ENCODE measurements at regions not wholly inside any gene's neighbourhood (a gene's known extent, or its start where the extent isn't known, plus 50 kb on each side); places are given as distances from the start of the nearest gene placed in this dataset.

GRCh38 chr17:33769066-33769465, 476.0 kb upstream of the ASIC2 start:
- intact Hi-C loops (cut with DNase I) = no loop called here
- DNase-seq (no peak), ATAC-seq (no peak)
- Histone ChIP-seq H3K4me3 (no peak overlapping the region), H3K4me1 (no peaks in the 10 kb centered on the region), H3K36me3 (no peaks in the 10 kb centered on the region), H3K27ac (no peak overlapping the region), H3K27me3 (no peaks in the 10 kb centered on the region), H3K9me3 (no peaks in the 10 kb centered on the region)
- TF ChIP-seq CTCF (IDR thresholded peaks at IDR 0.05) = no peak

- no peaks in the 10 kb centered on the region for H3K4me1 ChIP-seq
- intact Hi-C loops (cut with DNase I) = no loop called here
- H3K27me3 ChIP-seq = peaks cover 0 to 11% of the 10 kb centered on the region in 2 donors
- no peak for DNase-seq
- TF ChIP-seq CTCF (IDR thresholded peaks at IDR 0.05) = no peak
- no peak overlapping the region for H3K4me3 ChIP-seq
- ATAC-seq = no peak
- H3K9me3 ChIP-seq = no peaks in the 10 kb centered on the region
- H3K36me3 ChIP-seq = no peaks in the 10 kb centered on the region
- H3K27ac ChIP-seq = no peak overlapping the region
Measured at GRCh38 chr17:33776304-33776703, 478.8 kb upstream of the CCL2 start.

GRCh38 chr17:33776903-33777302, 478.2 kb upstream of the CCL2 start:
- H3K4me1 ChIP-seq = no peaks in the 10 kb centered on the region
- H3K36me3 ChIP-seq = no peaks in the 10 kb centered on the region
- ATAC-seq (no peak), DNase-seq (no peak)
- H3K27me3 ChIP-seq = peaks cover 0 to 11% of the 10 kb centered on the region in 2 donors
- H3K4me3 ChIP-seq = no peak overlapping the region
- no peak for TF ChIP-seq CTCF (IDR thresholded peaks at IDR 0.05)
- no peak overlapping the region for H3K27ac ChIP-seq
- no peaks in the 10 kb centered on the region for H3K9me3 ChIP-seq
- intact Hi-C loops (cut with DNase I) = no loop called here

- TF ChIP-seq CTCF (IDR thresholded peaks at IDR 0.05) = no peak
- DNase-seq (no peak), ATAC-seq (no peak)
- intact Hi-C loops (cut with DNase I) = no loop called here
- H3K4me3 ChIP-seq = no peak overlapping the region
- no peak overlapping the region for H3K27ac ChIP-seq
- H3K4me1 ChIP-seq = no peaks in the 10 kb centered on the region
- H3K9me3 ChIP-seq = no peaks in the 10 kb centered on the region
- H3K36me3 ChIP-seq = no peaks in the 10 kb centered on the region
- peaks cover 0 to 11% of the 10 kb centered on the region in 2 donors for H3K27me3 ChIP-seq
Measured at GRCh38 chr17:33777674-33778073, 477.4 kb upstream of the CCL2 start.

- intact Hi-C loops (cut with DNase I) = no loop called here
- no peak for ATAC-seq
- H3K9me3 ChIP-seq = no peaks in the 10 kb centered on the region
Measured at GRCh38 chr17:33778505-33779233, 476.4 kb upstream of the CCL2 start.

More at GRCh38 chr17:33778505-33779233, 476.4 kb upstream of the CCL2 start:
- no peak for TF ChIP-seq CTCF (IDR thresholded peaks at IDR 0.05)
- H3K4me3 ChIP-seq = no peak overlapping the region
- no peaks in the 10 kb centered on the region for H3K4me1 ChIP-seq
- no peak overlapping the region for H3K27ac ChIP-seq
- no peaks in the 10 kb centered on the region for H3K36me3 ChIP-seq
- no peak for DNase-seq
- peaks cover 0 to 11% of the 10 kb centered on the region in 2 donors for H3K27me3 ChIP-seq

Data from left lung (tissue), 4 donors.